ENCODE measurements at regions not wholly inside any gene's neighbourhood (a gene's known extent, or its start where the extent isn't known, plus 50 kb on each side); places are given as distances from the start of the nearest gene placed in this dataset.

- DNase-seq (ENCODE audit: low spot score in 2 of 2), result no peak
- H3K4me1 ChIP-seq, result peaks cover 0 to 4% of the 10 kb centered on the region in 2 donors
- peaks cover 4 to 13% of the 10 kb centered on the region in 2 donors for H3K9me3 ChIP-seq
- H3K27ac ChIP-seq, result no peak overlapping the region
- no peaks in the 10 kb centered on the region for H3K27me3 ChIP-seq
- no peak for TF ChIP-seq POLR2AphosphoS5 (IDR thresholded peaks at IDR 0.05)
- no peak for TF ChIP-seq POLR2A (IDR thresholded peaks at IDR 0.05)
- no peak for TF ChIP-seq CTCF (IDR thresholded peaks at IDR 0.05)
- H3K36me3 ChIP-seq, result no peaks in the 10 kb centered on the region
- intact Hi-C loops (cut with DNase I; ENCODE audit: low total_unique reads), result no loop called here
- no peak overlapping the region for H3K4me3 ChIP-seq
Measured at GRCh38 chr1:229086686-229087085, 184.2 kb upstream of the RAB4A start.

GRCh38 chr1:229087339-229087738, 183.6 kb upstream of the RAB4A start:
- Histone ChIP-seq H3K27ac (no peak overlapping the region), H3K36me3 (no peaks in the 10 kb centered on the region), H3K27me3 (no peaks in the 10 kb centered on the region), H3K4me1 (peaks cover 3 to 4% of the 10 kb centered on the region in 2 donors), H3K9me3 (peaks cover 0 to 13% of the 10 kb centered on the region in 2 donors), H3K4me3 (no peak overlapping the region)
- DNase-seq (ENCODE audit: low spot score in 2 of 2), result no peak
- TF ChIP-seq POLR2A (IDR thresholded peaks at IDR 0.05) (no peak), CTCF (IDR thresholded peaks at IDR 0.05) (no peak), POLR2AphosphoS5 (IDR thresholded peaks at IDR 0.05) (no peak)
- intact Hi-C loops (cut with DNase I; ENCODE audit: low total_unique reads), result no loop called here

- no peak overlapping the region for H3K4me3 ChIP-seq
- no peak for DNase-seq (ENCODE audit: low spot score in 2 of 2)
- H3K9me3 ChIP-seq, result peaks cover 0 to 8% of the 10 kb centered on the region in 2 donors
- H3K36me3 ChIP-seq, result no peaks in the 10 kb centered on the region
- H3K27ac ChIP-seq, result no peak overlapping the region
- intact Hi-C loops (cut with DNase I; ENCODE audit: low total_unique reads), result no loop called here
- no peaks in the 10 kb centered on the region for H3K27me3 ChIP-seq
- peaks cover 6 to 8% of the 10 kb centered on the region in 2 donors for H3K4me1 ChIP-seq
- TF ChIP-seq POLR2AphosphoS5 (IDR thresholded peaks at IDR 0.05) (no peak), CTCF (IDR thresholded peaks at IDR 0.05) (no peak)
Measured at GRCh38 chr1:229087906-229088305, 183.0 kb upstream of the RAB4A start.

- H3K9me3 ChIP-seq, result peaks cover 0 to 1% of the 10 kb centered on the region in 2 donors
- intact Hi-C loops (cut with DNase I; ENCODE audit: low total_unique reads), result no loop called here
- no peaks in the 10 kb centered on the region for H3K36me3 ChIP-seq
- no peaks in the 10 kb centered on the region for H3K27me3 ChIP-seq
- H3K4me1 ChIP-seq, result peaks cover 8 to 16% of the 10 kb centered on the region in 2 donors
- no peak overlapping the region for H3K27ac ChIP-seq
- no peak for TF ChIP-seq POLR2AphosphoS5 (IDR thresholded peaks at IDR 0.05)
- TF ChIP-seq CTCF (IDR thresholded peaks at IDR 0.05), result no peak
- no peak for TF ChIP-seq POLR2A (IDR thresholded peaks at IDR 0.05)
- no peak overlapping the region for H3K4me3 ChIP-seq
- DNase-seq (ENCODE audit: low spot score in 2 of 2), result no peak
Measured at GRCh38 chr1:229088711-229089110, 182.2 kb upstream of the RAB4A start.

- Histone ChIP-seq H3K9me3 (no peaks in the 10 kb centered on the region), H3K4me1 (peaks cover 8 to 24% of the 10 kb centered on the region in 2 donors), H3K27ac (no peak overlapping the region), H3K4me3 (no peak overlapping the region), H3K27me3 (no peaks in the 10 kb centered on the region), H3K36me3 (no peaks in the 10 kb centered on the region)
- intact Hi-C loops (cut with DNase I; ENCODE audit: low total_unique reads), result no loop called here
- DNase-seq (ENCODE audit: low spot score in 2 of 2), result no peak
- TF ChIP-seq POLR2A (IDR thresholded peaks at IDR 0.05), result no peak
- no peak for TF ChIP-seq POLR2AphosphoS5 (IDR thresholded peaks at IDR 0.05)
- TF ChIP-seq CTCF (IDR thresholded peaks at IDR 0.05), result no peak
Measured at GRCh38 chr1:229089586-229090208, 181.2 kb upstream of the RAB4A start.

All from breast epithelium (tissue), 4 donors.